NCI-H2227 treated with DMSO at 0.1 percent for 48 hours (cell line): ENCODE measurements at regions not wholly inside any gene's neighbourhood (a gene's known extent, or its start where the extent isn't known, plus 50 kb on each side); places are given as distances from the start of the nearest gene placed in this dataset.
"Not testable (repeated sequence)": the region's sequence is repeated elsewhere in the genome, so short reads cannot be mapped to it uniquely, and the experiment has no call there.

Source experiments
- DNase-seq: peaks from one replicate; lab custom pipeline; 2025; lab: John Stamatoyannopoulos, UW

DNA sequence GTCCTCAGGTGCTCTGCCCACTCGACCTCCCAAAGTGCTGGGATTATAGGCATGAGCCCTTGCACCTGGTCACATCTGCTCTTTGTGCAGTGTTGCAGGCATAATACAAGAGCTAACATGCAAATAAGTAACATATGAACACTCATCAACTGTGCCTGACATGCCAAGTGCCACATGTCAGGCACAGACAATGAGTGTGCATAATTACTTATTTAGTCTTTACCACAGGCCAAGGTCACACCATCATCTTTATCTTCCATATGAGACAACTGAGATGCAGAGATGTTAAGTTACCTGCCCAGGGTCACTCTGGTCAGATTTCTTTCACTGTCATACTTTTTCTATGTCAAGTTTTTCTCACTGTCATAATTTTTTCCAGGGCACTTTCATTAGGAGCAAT is 126.1 kb downstream of the PPIAL4G start:
- no peak for DNase-seq

- DNase-seq: no peak
Measured at GRCh38 chr1:148355976-148356375, 127.1 kb downstream of the PPIAL4G start.

DNA sequence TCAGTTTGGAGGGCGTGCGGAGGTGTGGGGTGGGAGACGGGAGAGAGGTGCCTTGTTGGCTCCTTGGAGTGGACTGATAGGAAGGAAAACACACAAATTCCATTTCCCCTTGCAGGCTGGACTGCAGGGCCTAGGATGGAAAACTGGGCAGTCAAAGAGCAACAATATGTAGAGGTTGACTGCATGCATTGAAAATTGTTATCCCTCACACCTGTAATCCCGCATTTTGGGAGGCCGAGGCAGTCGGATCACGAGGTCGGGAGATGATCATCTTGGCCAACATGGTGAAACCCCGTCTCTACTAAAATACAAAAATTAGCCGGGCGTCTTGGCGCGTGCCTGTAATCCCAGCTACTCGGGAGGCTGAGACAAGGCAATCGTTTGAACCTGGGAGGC is 128.2 kb downstream of the PPIAL4G start:
- DNase-seq: no peak

GRCh38 chr1:148354284-148354912 is 128.7 kb downstream of the PPIAL4G start:
- no peak for DNase-seq

DNA sequence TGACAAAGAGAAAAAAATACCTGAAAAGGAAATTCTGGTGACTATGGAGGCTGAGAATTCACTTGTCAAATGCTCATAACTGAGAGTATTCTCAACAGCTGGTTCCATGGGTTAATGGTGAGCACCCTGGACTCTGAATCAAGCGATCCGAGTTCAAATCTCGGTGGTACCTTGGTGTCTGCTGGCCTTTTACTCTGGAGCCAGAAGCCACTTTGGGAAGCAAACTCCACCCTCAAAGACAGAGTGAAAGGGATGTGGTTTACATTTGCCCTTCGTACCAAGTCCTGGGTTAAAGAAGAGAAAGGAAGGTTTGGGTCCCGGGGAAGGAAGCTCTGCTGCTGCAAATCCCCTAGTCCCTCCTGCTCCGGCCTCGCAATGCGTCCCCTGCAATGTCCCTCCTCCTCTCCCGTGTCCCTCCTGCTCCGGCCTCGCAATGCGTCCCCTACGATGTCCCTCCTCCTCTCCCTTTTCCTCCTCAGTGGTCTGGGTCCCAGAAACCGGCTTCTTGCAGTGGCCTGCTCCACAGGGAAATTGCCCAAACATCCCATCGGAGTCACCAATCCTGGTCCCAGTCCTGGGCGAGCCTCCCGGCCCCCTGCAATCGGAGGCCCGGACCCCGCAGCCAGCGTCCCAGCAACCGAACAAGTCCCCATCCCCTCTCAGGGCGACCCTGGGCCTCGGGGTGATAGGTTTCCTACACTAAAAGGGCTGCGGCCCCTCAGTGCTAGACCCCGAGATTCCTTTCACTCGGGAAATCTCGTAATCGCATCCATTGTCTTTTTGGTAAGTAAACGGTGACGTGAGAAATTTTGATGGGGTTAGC is 129.4 kb downstream of the PPIAL4G start:
- no peak for DNase-seq

DNA sequence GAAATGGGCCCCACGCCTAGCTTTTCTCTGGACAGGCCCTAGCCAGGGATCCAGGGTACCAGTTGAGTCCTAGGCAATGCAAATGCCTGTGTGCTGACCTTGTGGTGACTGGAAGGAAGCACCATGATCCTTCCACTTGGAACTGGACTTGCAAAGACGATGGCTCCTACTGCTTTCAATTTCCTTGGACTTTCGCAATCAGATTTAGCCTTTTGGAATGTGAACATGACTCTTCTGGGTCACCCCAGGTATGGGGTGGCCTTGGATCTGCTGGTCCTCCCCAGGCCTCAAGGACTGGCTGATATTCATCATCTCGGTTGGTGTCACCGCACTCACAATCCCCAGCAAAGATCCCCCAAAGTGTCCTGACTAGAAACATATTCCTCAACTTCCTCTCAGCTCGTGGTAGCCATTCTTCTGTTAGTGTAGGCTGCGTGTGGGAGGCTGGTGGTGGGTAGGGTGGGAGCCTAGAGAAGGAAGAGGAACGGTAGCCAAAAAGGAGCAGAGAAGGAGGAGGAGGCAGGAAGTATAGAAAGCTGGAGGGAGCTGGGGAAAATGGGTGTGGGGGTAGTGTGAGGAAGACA is 130.5 kb downstream of the PPIAL4G start:
- DNase-seq: no peak

DNA sequence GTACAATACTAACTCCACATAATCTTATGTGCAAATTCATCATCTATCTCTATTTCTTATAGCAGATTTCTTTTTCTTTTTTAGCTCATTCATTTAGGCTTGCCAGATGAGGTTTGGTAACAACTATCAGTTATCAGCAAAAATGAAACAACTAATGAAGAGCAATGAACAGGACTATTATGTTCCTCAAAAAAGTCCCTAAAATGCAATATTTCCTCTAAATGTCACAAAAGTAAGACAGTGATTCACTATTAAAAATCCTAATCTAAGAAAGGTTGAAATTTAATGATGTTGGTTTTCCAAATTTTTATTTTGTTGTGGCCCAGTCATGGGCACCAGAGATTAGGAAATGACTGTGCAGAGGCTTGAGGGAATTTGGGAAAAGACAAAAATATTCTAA is 135.3 kb downstream of the PPIAL4G start:
- DNase-seq: no peak

GRCh38 chr1:148345659-148346151 is 137.4 kb downstream of the PPIAL4G start:
- not testable (repeated sequence) for DNase-seq

- DNase-seq: not testable (repeated sequence)
Measured at GRCh38 chr1:148344651-148345050, 138.5 kb downstream of the PPIAL4G start.

DNA sequence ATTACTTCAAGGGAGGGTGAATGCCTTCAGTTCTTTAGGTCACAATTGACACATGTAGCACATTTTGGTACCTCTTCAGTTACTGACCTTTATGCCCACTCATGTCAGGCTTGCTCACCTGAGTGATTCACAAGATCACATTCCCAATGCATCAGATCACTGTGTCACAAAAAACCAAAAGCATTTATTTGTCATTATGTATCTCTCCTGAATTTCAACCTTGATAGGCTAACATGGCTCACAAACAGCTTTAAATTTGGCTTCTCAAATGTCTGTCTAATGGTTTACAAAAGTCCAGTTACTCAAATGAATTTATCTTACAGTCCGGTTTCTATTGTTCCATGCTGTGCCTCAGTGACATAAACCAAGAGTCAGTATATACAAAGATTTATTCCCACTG is 141.4 kb downstream of the PPIAL4G start:
- not testable (repeated sequence) for DNase-seq

DNA sequence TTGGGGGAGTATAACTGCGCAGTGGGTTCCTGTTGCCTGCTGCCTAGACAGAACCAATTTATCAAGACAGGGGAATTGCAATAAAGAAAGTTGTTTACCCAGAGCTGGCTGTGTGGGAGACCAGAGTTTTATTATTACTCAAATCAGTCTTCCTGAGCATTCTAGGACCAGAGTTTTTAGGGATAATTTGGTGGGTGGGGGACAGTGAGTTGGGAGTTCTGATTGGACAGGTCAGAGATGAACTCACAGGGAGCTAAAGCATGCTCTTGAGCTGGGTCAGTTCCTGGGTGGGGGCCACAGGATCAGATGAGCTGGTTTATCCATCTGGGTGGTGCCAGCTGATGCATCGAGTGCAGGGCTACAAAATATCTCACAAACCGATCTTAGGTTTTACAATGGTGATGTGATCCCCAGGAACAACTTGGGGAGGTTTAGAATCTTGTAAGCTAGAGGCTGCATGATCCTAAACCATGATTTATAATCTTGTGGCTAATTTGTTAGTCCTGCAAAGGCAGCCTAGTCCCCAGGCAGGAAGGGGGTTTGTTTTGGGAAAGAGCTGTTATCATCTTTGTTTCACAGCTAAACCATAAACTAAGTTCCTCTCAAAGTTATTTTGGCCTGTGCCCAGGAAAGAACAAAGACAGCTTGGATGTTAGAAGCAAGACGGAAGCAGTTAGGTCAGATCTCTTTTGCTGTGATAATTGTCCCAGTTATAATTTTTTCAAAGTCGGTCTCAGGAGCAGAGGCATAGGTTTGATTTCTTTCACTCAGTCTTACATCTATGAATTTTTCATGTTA is 146.8 kb downstream of the PPIAL4G start:
- not testable (repeated sequence) for DNase-seq

- peak; percentile 74 for DNase-seq
Measured at GRCh38 chr1:148334339-148335130, 148.6 kb downstream of the PPIAL4G start.

DNA sequence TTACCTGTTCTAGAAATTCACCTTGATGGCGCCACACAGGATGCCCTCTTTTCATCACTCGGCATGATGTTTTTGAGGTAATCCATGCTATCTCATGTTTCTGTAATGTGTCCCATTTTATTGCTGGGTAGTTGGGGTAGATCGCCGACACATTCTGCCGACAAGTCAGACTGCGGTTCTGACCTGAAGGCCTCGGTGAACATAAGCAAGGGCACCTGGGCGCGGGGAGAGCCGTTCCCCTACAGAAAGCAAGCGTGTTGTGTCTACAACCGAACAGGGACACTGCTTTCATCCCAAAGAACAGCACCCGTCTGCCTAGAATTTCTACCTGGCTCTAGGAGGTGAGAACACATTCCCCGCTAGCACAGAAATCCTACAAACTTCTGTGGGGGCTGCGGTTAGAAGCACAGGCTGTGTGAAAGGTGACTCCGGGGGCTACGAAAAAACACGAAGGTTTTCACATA is 149.2 kb downstream of the PPIAL4G start:
- no peak for DNase-seq

DNA sequence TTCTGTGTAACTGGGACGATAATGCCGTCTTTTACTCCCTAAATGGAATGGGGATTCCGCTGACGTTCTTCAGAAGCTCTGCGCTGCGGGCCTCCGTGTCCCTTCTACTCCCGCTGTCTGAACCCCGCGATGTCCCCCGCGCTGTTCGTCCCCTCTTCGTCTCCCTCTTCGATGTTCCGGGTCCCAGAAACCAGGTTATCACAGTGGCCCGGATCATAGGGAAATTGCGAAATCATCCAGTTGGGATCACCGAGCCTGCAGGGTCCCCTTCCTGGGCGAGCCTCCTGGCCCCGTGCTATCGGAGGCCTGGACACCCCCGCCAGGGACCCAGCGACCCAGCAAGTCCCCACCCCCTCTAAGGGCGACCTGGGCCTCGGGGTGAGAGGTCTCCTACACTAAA is 154.2 kb downstream of the PPIAL4G start:
- DNase-seq: no peak

DNA sequence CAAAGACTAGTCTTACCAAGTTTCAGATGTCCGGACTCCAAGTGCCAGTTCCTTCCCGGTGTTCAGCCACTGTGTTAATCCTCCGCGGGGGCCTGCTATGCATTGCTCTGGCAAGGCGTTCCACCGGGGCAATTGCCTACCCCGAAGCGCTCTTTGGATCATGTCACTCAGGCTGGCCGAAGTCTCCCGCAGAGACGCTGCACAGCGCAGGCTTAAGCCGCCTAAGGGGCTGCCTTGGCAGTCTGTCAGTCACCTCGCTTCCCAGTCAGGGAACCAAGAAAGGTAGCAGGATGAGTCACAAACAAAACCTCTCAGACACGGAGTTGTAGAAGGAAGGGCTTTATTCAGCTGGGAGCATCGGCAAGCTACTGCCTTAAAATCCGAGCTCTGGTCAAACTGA is 158.1 kb downstream of the PPIAL4G start:
- not testable (repeated sequence) for DNase-seq

DNA sequence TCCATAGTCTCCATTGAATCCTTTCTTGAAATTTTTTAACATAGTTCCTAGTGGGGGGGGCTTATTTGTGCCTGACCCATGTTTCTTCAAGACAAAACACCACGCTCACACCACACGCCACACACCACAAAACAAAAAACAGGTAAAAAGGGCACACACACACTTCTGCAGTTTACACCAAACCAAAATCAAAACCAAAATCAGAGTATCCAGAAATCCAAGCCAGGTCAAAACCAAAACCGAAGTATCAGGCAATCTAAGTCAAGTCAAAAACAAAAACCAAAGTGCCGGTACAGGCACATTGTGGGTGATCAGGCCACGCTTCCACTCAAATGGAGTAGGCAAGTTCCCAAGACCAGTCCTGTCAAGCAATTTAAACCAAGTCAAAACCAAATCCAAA is 158.6 kb downstream of the PPIAL4G start:
- DNase-seq: not testable (repeated sequence)

DNA sequence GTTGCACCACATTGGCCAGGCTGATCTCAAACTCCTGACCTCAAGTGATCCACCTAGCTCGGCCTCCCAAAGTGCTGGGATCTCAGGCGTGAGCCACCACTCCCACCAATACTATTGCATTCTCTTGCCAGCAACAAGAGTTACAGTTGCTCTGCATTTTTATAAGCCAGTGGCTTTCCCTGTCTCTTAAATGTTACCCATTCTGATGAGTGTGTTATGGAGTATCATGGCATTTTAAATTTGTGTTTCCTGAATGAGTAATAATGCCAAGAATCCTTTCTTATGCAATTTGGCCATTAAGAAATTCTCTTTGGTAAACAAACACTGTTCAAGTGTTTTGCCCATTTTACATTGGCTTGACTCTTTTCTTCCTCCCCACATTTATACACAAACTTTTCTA is 163.0 kb downstream of the PPIAL4G start:
- DNase-seq: not testable (repeated sequence)

GRCh38 chr1:148318904-148319242 is 164.2 kb downstream of the PPIAL4G start:
- no peak for DNase-seq

GRCh38 chr1:148318123-148318903 is 164.8 kb downstream of the PPIAL4G start:
- no peak for DNase-seq

GRCh38 chr1:148317288-148317985 is 165.4 kb upstream of the NBPF11 start:
- no peak for DNase-seq
